Adrenal gland (tissue), 9 donors: ENCODE measurements at regions not wholly inside any gene's neighbourhood (a gene's known extent, or its start where the extent isn't known, plus 50 kb on each side); places are given as distances from the start of the nearest gene placed in this dataset.

Experiments
- DNase-seq, 7 donors: peaks; one replicate each; pipeline ENCODE4 v3.0.0-alpha.2; 2019 to 2020
- H3K27ac ChIP-seq, 5 donors: fragments of 200-600 bp; sonication (generic) in 4 of 5; 1 replicate in 3 of 5; 2 replicates in 2 of 5; pipeline versions ENCODE4 v1.5.1 to v1.8.0; 2016 to 2020; ENCODE audit warnings: mild to moderate bottlenecking in 1 of 5
- H3K27me3 ChIP-seq: fragments of 200-600 bp; 2 replicates; pipeline ENCODE4 v1.8.0; 2021
- H3K36me3 ChIP-seq, 2 donors: fragments of 200-600 bp; replicated peaks in 1 of 2; 1 replicate in 1 of 2; 2 replicates in 1 of 2; pipeline versions ENCODE4 v1.5.1 to v1.8.0; 2018 to 2022
- H3K4me1 ChIP-seq, 2 donors: fragments of 200-600 bp; replicated peaks in 1 of 2; 1 replicate in 1 of 2; 2 replicates in 1 of 2; pipeline versions ENCODE4 v1.5.1 to v1.8.0; 2018 to 2021
- H3K4me3 ChIP-seq, 4 donors: fragments of 200-600 bp; sonication (generic) in 3 of 4; one replicate each; pipeline ENCODE4 v1.5.1; 2016 to 2018
- H3K9me3 ChIP-seq, 3 donors: fragments of 200-600 bp; sonication (generic) in 1 of 3; replicated peaks in 1 of 3; 1 replicate in 2 of 3; 2 replicates in 1 of 3; pipeline versions ENCODE4 v1.5.1 to v1.8.0; 2016 to 2021
- CTCF ChIP-seq, 6 experiments: fragments of 450-650 bp in 4 of 6; fragments of 200-600 bp in 2 of 6; sonication (generic) in 1 of 6; IDR thresholded peaks; 1 replicate in 5 of 6; 2 replicates in 1 of 6; pipeline versions ENCODE4 v1.5.1 to v1.8.0; 2016 to 2021; ENCODE audit warnings: antibody characterized with exemption in 6 of 6, mild to moderate bottlenecking in 2 of 6, moderate library complexity in 1 of 6
- POLR2A ChIP-seq, 2 donors: fragments of 450-650 bp; IDR thresholded peaks; one replicate each; pipeline ENCODE4 v1.6.1; 2017; ENCODE audit warnings: antibody characterized with exemption in 2 of 2, mild to moderate bottlenecking in 2 of 2, moderate library complexity in 1 of 2
- WGBS, 4 donors: extraction: QIAGEN DNeasy Blood & Tissue Kit in 2 of 4; methylation state at CpG; one replicate each; pipeline versions ENCODE4 v1.1.5 to v1.1.7; 2013 to 2017; 5-methylcytosine and 5-hydroxymethylcytosine counted together
- intact Hi-C, 2 donors: fragments of 100-400 bp; cut with DNase I; formaldehyde crosslinking; loops; one replicate each; pipeline versions ENCODE4 v1.14.1 to v1.15.0; 2022 to 2023
- donor health status: healthy with polysubstance abuse.
- donor health status: Bipolar disorder and iron deficiency.
- donor health status: DM: yes; HTN: yes; CAD: no.
- donor health status: DM: no; HTN: no; CAD: no.
- donor health status: DM: no; HTN: no; CAD: no.

GRCh38 chr13:75120085-75120484, 361.9 kb downstream of the TBC1D4 start:
- H3K4me3 ChIP-seq, result no peak overlapping the region
- no peaks in the 10 kb centered on the region for H3K4me1 ChIP-seq
- H3K27ac ChIP-seq, result no peak overlapping the region
- no peaks in the 10 kb centered on the region for H3K27me3 ChIP-seq
- no peaks in the 10 kb centered on the region for H3K36me3 ChIP-seq
- DNase-seq, result no peak
- TF ChIP-seq CTCF (IDR thresholded peaks at IDR 0.05) (no peak), POLR2A (IDR thresholded peaks at IDR 0.05) (no peak)
- intact Hi-C loops, result no loop called here
- 62 to 77% (median 72%) methylated on average over 4 of the region's 4 CpGs for WGBS, 4 donors
- H3K9me3 ChIP-seq, result no peaks in the 10 kb centered on the region

GRCh38 chr13:75115171-75115570, 366.8 kb downstream of the TBC1D4 start:
- Histone ChIP-seq H3K4me1 (no peaks in the 10 kb centered on the region), H3K36me3 (no peaks in the 10 kb centered on the region), H3K27ac (no peak overlapping the region), H3K9me3 (no peaks in the 10 kb centered on the region), H3K4me3 (no peak overlapping the region), H3K27me3 (no peaks in the 10 kb centered on the region)
- intact Hi-C loops, result no loop called here
- TF ChIP-seq POLR2A (IDR thresholded peaks at IDR 0.05) (no peak), CTCF (IDR thresholded peaks at IDR 0.05) (no peak)
- no peak for DNase-seq
- 60 to 73% (median 71%) methylated on average over 2 of the region's 2 CpGs for WGBS, 4 donors

GRCh38 chr13:75103976-75104375, 378.0 kb downstream of the TBC1D4 start:
- no peak overlapping the region for H3K4me3 ChIP-seq
- TF ChIP-seq CTCF (IDR thresholded peaks at IDR 0.05) (no peak), POLR2A (IDR thresholded peaks at IDR 0.05) (no peak)
- no peaks in the 10 kb centered on the region for H3K27me3 ChIP-seq
- DNase-seq, result no peak
- no peaks in the 10 kb centered on the region for H3K9me3 ChIP-seq
- no peaks in the 10 kb centered on the region for H3K4me1 ChIP-seq
- no peak overlapping the region for H3K27ac ChIP-seq
- no peaks in the 10 kb centered on the region for H3K36me3 ChIP-seq
- intact Hi-C loops, result no loop called here

GRCh38 chr13:75102001-75102716, 379.8 kb downstream of the TBC1D4 start:
- no peaks in the 10 kb centered on the region for H3K4me1 ChIP-seq
- H3K9me3 ChIP-seq, result no peaks in the 10 kb centered on the region
- H3K27me3 ChIP-seq, result no peaks in the 10 kb centered on the region
- no peak for DNase-seq
- TF ChIP-seq POLR2A (IDR thresholded peaks at IDR 0.05) (no peak), CTCF (IDR thresholded peaks at IDR 0.05) (no peak)
- intact Hi-C loops, result no loop called here
- WGBS, 4 donors, result 72 to 78% (median 77%) methylated on average over 5 of the region's 5 CpGs
- H3K36me3 ChIP-seq, result no peaks in the 10 kb centered on the region
- no peak overlapping the region for H3K4me3 ChIP-seq
- H3K27ac ChIP-seq, result no peak overlapping the region
